H9 (cell line): ENCODE measurements at regions not wholly inside any gene's neighbourhood (a gene's known extent, or its start where the extent isn't known, plus 50 kb on each side); places are given as distances from the start of the nearest gene placed in this dataset.

Source experiments
- DNase-seq: peaks from one replicate; pipeline ENCODE4 v3.0.0-alpha.2; 2017
- H2AFZ ChIP-seq: one replicate; pipeline ENCODE4 v1.6.1; 2013; ENCODE audit warnings: mild to moderate bottlenecking, low read length, control low read depth, moderate library complexity
- H2AK5ac ChIP-seq: 2 replicates; pipeline ENCODE4 v1.6.1; 2013; ENCODE audit warnings: low read length, control low read depth, mixed read lengths; ENCODE audit not compliant: insufficient read length
- H2BK120ac ChIP-seq: one replicate; pipeline ENCODE4 v1.6.1; 2013; ENCODE audit warnings: low read depth, mild to moderate bottlenecking, low read length, control low read depth, inconsistent platforms; ENCODE audit not compliant: poor library complexity, severe bottlenecking
- H2BK12ac ChIP-seq: 2 replicates; pipeline ENCODE4 v1.6.1; 2013; ENCODE audit warnings: low read length, control low read depth, mixed read lengths, low read depth; ENCODE audit not compliant: insufficient read length
- H2BK15ac ChIP-seq: 2 replicates; pipeline ENCODE4 v1.6.1; 2013; ENCODE audit warnings: low read depth, low read length, control low read depth
- H2BK20ac ChIP-seq: one replicate; pipeline ENCODE4 v1.6.1; 2013; ENCODE audit warnings: low read depth, mild to moderate bottlenecking, low read length, control low read depth, inconsistent platforms; ENCODE audit not compliant: poor library complexity, severe bottlenecking
- H2BK5ac ChIP-seq: 2 replicates; pipeline ENCODE4 v1.6.1; 2013; ENCODE audit warnings: low read length, control low read depth, mixed read lengths; ENCODE audit not compliant: insufficient read length
- H3K14ac ChIP-seq: 2 replicates; pipeline ENCODE4 v1.6.1; 2013; ENCODE audit warnings: low read length, control low read depth; ENCODE audit not compliant: insufficient read depth
- H3K18ac ChIP-seq: 2 replicates; pipeline ENCODE4 v1.6.1; 2013; ENCODE audit warnings: low read depth, mild to moderate bottlenecking, mixed read lengths, low read length, control low read depth; ENCODE audit not compliant: insufficient read length
- H3K23ac ChIP-seq: 2 replicates; pipeline ENCODE4 v1.6.1; 2013; ENCODE audit warnings: low read length, control low read depth, mixed read lengths, low read depth; ENCODE audit not compliant: insufficient read length
- H3K23me2 ChIP-seq: 2 replicates; pipeline ENCODE4 v1.6.1; 2013; ENCODE audit warnings: low read depth, mild to moderate bottlenecking, mixed read lengths, low read length, control low read depth; ENCODE audit not compliant: insufficient read length, poor library complexity, severe bottlenecking
- H3K27ac ChIP-seq: 2 replicates; pipeline ENCODE4 v1.5.1; 2013; ENCODE audit warnings: low read length, control low read depth, mixed read lengths, low read depth; ENCODE audit not compliant: insufficient read length
- H3K27me3 ChIP-seq: 2 replicates; pipeline ENCODE4 v1.6.1; 2013; ENCODE audit warnings: low read length, control low read depth, inconsistent platforms; ENCODE audit not compliant: insufficient read depth
- H3K4ac ChIP-seq: 2 replicates; pipeline ENCODE4 v1.6.1; 2013; ENCODE audit warnings: low read depth, mild to moderate bottlenecking, control low read depth, inconsistent platforms, low read length, moderate library complexity
- H3K4me1 ChIP-seq: 2 replicates; pipeline ENCODE4 v1.6.1; 2013; ENCODE audit warnings: low read length, control low read depth, inconsistent platforms; ENCODE audit not compliant: insufficient read depth
- H3K4me2 ChIP-seq: 2 replicates; pipeline ENCODE4 v1.6.1; 2013; ENCODE audit warnings: low read length, control low read depth, mixed read lengths; ENCODE audit not compliant: insufficient read length, insufficient read depth
- H3K56ac ChIP-seq: 2 replicates; pipeline ENCODE4 v1.6.1; 2013; ENCODE audit warnings: low read depth, mild to moderate bottlenecking, mixed read lengths, low read length, control low read depth; ENCODE audit not compliant: insufficient read length
- H3K79me1 ChIP-seq: 2 replicates; pipeline ENCODE4 v1.6.1; 2013; ENCODE audit warnings: low read depth, mild to moderate bottlenecking, moderate library complexity, low read length, control low read depth, inconsistent platforms; ENCODE audit not compliant: insufficient read depth, poor library complexity, severe bottlenecking
- H3K79me2 ChIP-seq: 2 replicates; pipeline ENCODE4 v1.6.1; 2013; ENCODE audit warnings: low read length, control low read depth, inconsistent platforms; ENCODE audit not compliant: insufficient read depth
- H3K9ac ChIP-seq: 2 replicates; pipeline ENCODE4 v1.6.1; 2013; ENCODE audit warnings: low read length, control low read depth, mixed read lengths; ENCODE audit not compliant: insufficient read length; ENCODE audit errors: extremely low read depth
- H3K9me3 ChIP-seq: one replicate; pipeline ENCODE4 v1.6.1; 2013; ENCODE audit warnings: low read depth, low read length, inconsistent platforms; ENCODE audit not compliant: control insufficient read depth
- H3T11ph ChIP-seq: one replicate; pipeline ENCODE4 v1.6.1; 2013; ENCODE audit warnings: mild to moderate bottlenecking, low read length, control low read depth, inconsistent platforms
- H4K20me1 ChIP-seq: one replicate; pipeline ENCODE4 v1.6.1; 2013; ENCODE audit not compliant: control insufficient read depth, insufficient read length, insufficient read depth
- H4K5ac ChIP-seq: 2 replicates; pipeline ENCODE4 v1.6.1; 2013; ENCODE audit warnings: low read depth, mild to moderate bottlenecking, mixed read lengths, low read length, control low read depth; ENCODE audit not compliant: insufficient read length
- H4K8ac ChIP-seq: replicated peaks from 2 replicates; pipeline ENCODE4 v1.6.1; 2013; ENCODE audit warnings: low read length, control low read depth, mixed read lengths, low read depth; ENCODE audit not compliant: insufficient read length
- H4K91ac ChIP-seq: 2 replicates; pipeline ENCODE4 v1.6.1; 2013; ENCODE audit warnings: low read depth, mild to moderate bottlenecking, moderate library complexity, mixed read lengths, low read length, control low read depth; ENCODE audit not compliant: insufficient read length
- H3K27ac Mint-ChIP-seq, 3 experiments: 2 replicates in 2 of 3; 3 replicates in 1 of 3; pipeline ENCODE4 v1.8.0; 2020 to 2021; ENCODE audit warnings: mixed read lengths in 3 of 3, mild to moderate bottlenecking in 1 of 3, moderate library complexity in 1 of 3
- H3K27me3 Mint-ChIP-seq: 2 replicates; pipeline ENCODE4 v1.8.0; 2021; ENCODE audit warnings: low read depth, mild to moderate bottlenecking, moderate library complexity, mixed read lengths
- H3K36me3 Mint-ChIP-seq, 3 experiments: 2 replicates in 2 of 3; 3 replicates in 1 of 3; pipeline ENCODE4 v1.8.0; 2020 to 2021; ENCODE audit warnings: low read depth in 3 of 3, mixed read lengths in 3 of 3; ENCODE audit not compliant: insufficient read depth in 1 of 3
- H3K4me1 Mint-ChIP-seq, 2 experiments: 2 replicates each; pipeline ENCODE4 v1.8.0; 2020; ENCODE audit warnings: mixed read lengths in 2 of 2
- H3K4me3 Mint-ChIP-seq, 2 experiments: 2 replicates in 1 of 2; 3 replicates in 1 of 2; pipeline ENCODE4 v1.8.0; 2020 to 2021; ENCODE audit warnings: mild to moderate bottlenecking in 2 of 2, mixed read lengths in 2 of 2, moderate library complexity in 1 of 2
- H3K9me3 Mint-ChIP-seq, 2 experiments: 2 replicates in 1 of 2; 3 replicates in 1 of 2; pipeline ENCODE4 v1.8.0; 2020; ENCODE audit warnings: mild to moderate bottlenecking in 2 of 2, mixed read lengths in 2 of 2, moderate library complexity in 1 of 2
- WGBS: extraction: QIAGEN DNeasy Blood & Tissue Kit; methylation state at CpG from one replicate; pipeline ENCODE4 v1.1.7; 2013; ENCODE audit warnings: missing lambda C conversion rate, low lambda C conversion rate, mixed read lengths; ENCODE audit not compliant: insufficient read length; ENCODE audit errors: extremely low coverage; 5-methylcytosine and 5-hydroxymethylcytosine counted together
- TF ChIP-seq, protein P1 (sequence below): fragments of 200-600 bp; sonication (generic); conservative IDR thresholded peaks from 3 replicates; pipeline ENCODE4 v1.8.0; 2021; ENCODE audit warnings: antibody characterized with exemption, mild to moderate bottlenecking

GRCh38 chr17:72315122-72315913, 194.5 kb downstream of the SOX9 start:
- no peaks in the 10 kb centered on the region for H3K9me3 ChIP-seq
- H3T11ph ChIP-seq, result no peak overlapping the region
- no peak overlapping the region for H3K56ac ChIP-seq
- no peaks in the 10 kb centered on the region for H4K20me1 ChIP-seq
- no CpG with 5 or more reads among the region's 4 CpGs for WGBS
- H3K4me1 ChIP-seq, result no peaks in the 10 kb centered on the region
- H4K8ac ChIP-seq, result no peak overlapping the region
- H3K18ac ChIP-seq, result no peak overlapping the region
- peaks cover 2% of the 10 kb centered on the region for H3K27me3 Mint-ChIP-seq
- H2BK5ac ChIP-seq, result no peak overlapping the region
- H3K4ac ChIP-seq, result no peak overlapping the region
- no peaks in the 10 kb centered on the region for H3K23me2 ChIP-seq
- H2BK120ac ChIP-seq, result no peak overlapping the region
- no peak overlapping the region for H3K4me3 Mint-ChIP-seq
- H2AFZ ChIP-seq, result no peak overlapping the region
- H4K5ac ChIP-seq, result no peak overlapping the region
- H3K9ac ChIP-seq, result no peak overlapping the region
- TF ChIP-seq, protein P1, sequence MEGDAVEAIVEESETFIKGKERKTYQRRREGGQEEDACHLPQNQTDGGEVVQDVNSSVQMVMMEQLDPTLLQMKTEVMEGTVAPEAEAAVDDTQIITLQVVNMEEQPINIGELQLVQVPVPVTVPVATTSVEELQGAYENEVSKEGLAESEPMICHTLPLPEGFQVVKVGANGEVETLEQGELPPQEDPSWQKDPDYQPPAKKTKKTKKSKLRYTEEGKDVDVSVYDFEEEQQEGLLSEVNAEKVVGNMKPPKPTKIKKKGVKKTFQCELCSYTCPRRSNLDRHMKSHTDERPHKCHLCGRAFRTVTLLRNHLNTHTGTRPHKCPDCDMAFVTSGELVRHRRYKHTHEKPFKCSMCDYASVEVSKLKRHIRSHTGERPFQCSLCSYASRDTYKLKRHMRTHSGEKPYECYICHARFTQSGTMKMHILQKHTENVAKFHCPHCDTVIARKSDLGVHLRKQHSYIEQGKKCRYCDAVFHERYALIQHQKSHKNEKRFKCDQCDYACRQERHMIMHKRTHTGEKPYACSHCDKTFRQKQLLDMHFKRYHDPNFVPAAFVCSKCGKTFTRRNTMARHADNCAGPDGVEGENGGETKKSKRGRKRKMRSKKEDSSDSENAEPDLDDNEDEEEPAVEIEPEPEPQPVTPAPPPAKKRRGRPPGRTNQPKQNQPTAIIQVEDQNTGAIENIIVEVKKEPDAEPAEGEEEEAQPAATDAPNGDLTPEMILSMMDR, result no peak
- H2BK15ac ChIP-seq, result no peak overlapping the region
- no peaks in the 10 kb centered on the region for H3K27me3 ChIP-seq
- no peaks in the 10 kb centered on the region for H3K36me3 Mint-ChIP-seq
- no peak overlapping the region for H2AK5ac ChIP-seq
- H3K79me2 ChIP-seq, result no peaks in the 10 kb centered on the region
- no peak overlapping the region for H3K27ac ChIP-seq
- no peak overlapping the region for H4K91ac ChIP-seq
- no peak for DNase-seq
- no peak overlapping the region for H3K23ac ChIP-seq
- no peak overlapping the region for H3K4me2 ChIP-seq
- H3K27ac Mint-ChIP-seq, result no peak overlapping the region
- no peaks in the 10 kb centered on the region for H3K79me1 ChIP-seq
- no peak overlapping the region for H2BK20ac ChIP-seq
- no peaks in the 10 kb centered on the region for H3K9me3 Mint-ChIP-seq
- H3K4me1 Mint-ChIP-seq, result peaks cover 3 to 7% of the 10 kb centered on the region in 2 experiments
- no peak overlapping the region for H2BK12ac ChIP-seq
- no peak overlapping the region for H3K14ac ChIP-seq
